Left ventricle myocardium inferior (tissue), 1 donor: ENCODE measurements at regions not wholly inside any gene's neighbourhood (a gene's known extent, or its start where the extent isn't known, plus 50 kb on each side); places are given as distances from the start of the nearest gene placed in this dataset.

Experiments used
- DNase-seq: peaks from one replicate; pipeline ENCODE4 v3.0.0-alpha.2; 2020
- H3K27ac ChIP-seq: fragments of 200-600 bp; replicated peaks from 2 replicates; pipeline ENCODE4 v1.8.0; 2021
- H3K27me3 ChIP-seq: fragments of 200-600 bp; 2 replicates; pipeline ENCODE4 v1.8.0; 2021; ENCODE audit warnings: low read depth
- H3K36me3 ChIP-seq: fragments of 200-600 bp; 2 replicates; pipeline ENCODE4 v1.8.0; 2021
- H3K4me1 ChIP-seq: fragments of 200-600 bp; 2 replicates; pipeline ENCODE4 v1.8.0; 2021
- H3K4me3 ChIP-seq: fragments of 200-600 bp; 2 replicates; pipeline ENCODE4 v1.8.0; 2021; ENCODE audit warnings: mild to moderate bottlenecking, moderate library complexity
- H3K9me3 ChIP-seq: fragments of 200-600 bp; replicated peaks from 2 replicates; pipeline ENCODE4 v1.8.0; 2021
- intact Hi-C: fragments of 100-400 bp; cut with micrococcal nuclease; formaldehyde crosslinking; loops from one replicate; pipeline ENCODE4 v1.11.0; 2022
- TF ChIP-seq, protein P1 (sequence below): fragments of 200-600 bp; IDR thresholded peaks from 2 replicates; pipeline ENCODE4 v1.8.0; 2021; ENCODE audit warnings: antibody characterized with exemption, mild to moderate bottlenecking, borderline replicate concordance
- donor health status: DM: no; HTN: yes; CAD: no; lungs with severe emphysema.

DNA sequence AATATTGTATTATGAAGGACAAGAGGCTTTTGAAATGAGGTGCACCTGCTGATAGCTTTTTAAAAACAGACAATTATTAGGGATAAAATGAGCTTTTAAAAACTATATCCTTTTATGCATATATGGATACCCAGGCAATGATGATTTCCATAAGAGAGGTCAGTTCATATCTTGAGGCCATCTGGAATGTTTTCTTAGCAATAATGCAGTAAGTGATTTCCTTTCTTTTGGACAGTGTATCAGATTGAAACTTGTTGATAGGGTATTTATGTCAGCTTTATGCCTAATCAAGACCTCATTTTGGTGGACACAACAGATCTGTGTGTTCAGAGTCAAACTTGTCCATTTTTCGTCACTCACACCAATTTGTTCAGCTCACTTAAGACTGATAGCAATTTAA lies 413.5 kb upstream of the WWC1 start:
- Histone ChIP-seq H3K36me3 (no peaks in the 10 kb centered on the region), H3K27ac (no peak overlapping the region), H3K4me1 (no peaks in the 10 kb centered on the region), H3K9me3 (no peaks in the 10 kb centered on the region), H3K4me3 (no peak overlapping the region), H3K27me3 (no peaks in the 10 kb centered on the region)
- intact Hi-C loops, result no loop called here
- DNase-seq, result no peak
- TF ChIP-seq, protein P1, sequence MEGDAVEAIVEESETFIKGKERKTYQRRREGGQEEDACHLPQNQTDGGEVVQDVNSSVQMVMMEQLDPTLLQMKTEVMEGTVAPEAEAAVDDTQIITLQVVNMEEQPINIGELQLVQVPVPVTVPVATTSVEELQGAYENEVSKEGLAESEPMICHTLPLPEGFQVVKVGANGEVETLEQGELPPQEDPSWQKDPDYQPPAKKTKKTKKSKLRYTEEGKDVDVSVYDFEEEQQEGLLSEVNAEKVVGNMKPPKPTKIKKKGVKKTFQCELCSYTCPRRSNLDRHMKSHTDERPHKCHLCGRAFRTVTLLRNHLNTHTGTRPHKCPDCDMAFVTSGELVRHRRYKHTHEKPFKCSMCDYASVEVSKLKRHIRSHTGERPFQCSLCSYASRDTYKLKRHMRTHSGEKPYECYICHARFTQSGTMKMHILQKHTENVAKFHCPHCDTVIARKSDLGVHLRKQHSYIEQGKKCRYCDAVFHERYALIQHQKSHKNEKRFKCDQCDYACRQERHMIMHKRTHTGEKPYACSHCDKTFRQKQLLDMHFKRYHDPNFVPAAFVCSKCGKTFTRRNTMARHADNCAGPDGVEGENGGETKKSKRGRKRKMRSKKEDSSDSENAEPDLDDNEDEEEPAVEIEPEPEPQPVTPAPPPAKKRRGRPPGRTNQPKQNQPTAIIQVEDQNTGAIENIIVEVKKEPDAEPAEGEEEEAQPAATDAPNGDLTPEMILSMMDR, result no peak

DNA sequence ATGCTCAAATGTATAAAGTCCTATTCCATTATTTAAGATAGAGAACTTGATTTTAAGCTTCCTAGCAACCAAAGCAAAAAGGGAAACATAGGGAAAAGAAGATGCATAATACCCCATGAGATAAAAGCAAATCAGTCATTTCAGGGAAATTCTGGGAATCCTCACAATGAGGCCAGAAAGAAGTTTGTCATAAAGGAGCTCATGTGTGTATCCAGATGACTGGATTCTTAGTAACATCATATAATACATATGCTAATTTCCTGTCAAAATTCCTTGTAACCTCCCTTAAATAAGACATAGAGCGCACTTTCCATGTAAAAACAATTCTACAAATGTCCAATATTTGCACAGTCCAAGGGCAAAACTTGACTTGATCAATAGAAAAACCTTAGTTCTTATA lies 411.0 kb upstream of the WWC1 start:
- TF ChIP-seq, protein P1, result no peak
- DNase-seq, result no peak
- Histone ChIP-seq H3K27me3 (no peaks in the 10 kb centered on the region), H3K4me3 (no peak overlapping the region), H3K27ac (no peak overlapping the region), H3K4me1 (no peaks in the 10 kb centered on the region), H3K9me3 (no peaks in the 10 kb centered on the region), H3K36me3 (no peaks in the 10 kb centered on the region)
- intact Hi-C loops, result no loop called here

DNA sequence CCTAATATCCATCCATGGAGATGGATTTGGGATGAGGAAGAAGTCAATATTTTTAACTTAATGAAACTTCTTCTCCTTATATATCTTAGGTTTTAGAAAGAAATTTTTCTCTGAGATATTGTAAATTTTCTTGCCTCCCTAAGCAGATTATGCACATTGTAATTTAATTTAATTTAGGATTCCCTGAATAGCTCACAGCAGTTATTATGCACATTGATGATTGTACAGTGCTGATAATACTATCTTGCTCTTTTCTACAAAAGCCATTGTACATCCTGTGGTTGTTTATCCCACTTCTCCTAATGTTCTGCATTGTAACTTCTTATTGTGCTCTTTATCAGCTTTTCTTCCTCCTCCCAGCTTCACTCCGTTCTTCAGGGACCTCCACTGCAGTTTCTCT lies 410.4 kb upstream of the WWC1 start:
- Histone ChIP-seq H3K27me3 (no peaks in the 10 kb centered on the region), H3K27ac (no peak overlapping the region), H3K4me3 (no peak overlapping the region), H3K36me3 (no peaks in the 10 kb centered on the region), H3K4me1 (no peaks in the 10 kb centered on the region), H3K9me3 (no peaks in the 10 kb centered on the region)
- DNase-seq, result no peak
- TF ChIP-seq, protein P1, result no peak
- intact Hi-C loops, result no loop called here

DNA sequence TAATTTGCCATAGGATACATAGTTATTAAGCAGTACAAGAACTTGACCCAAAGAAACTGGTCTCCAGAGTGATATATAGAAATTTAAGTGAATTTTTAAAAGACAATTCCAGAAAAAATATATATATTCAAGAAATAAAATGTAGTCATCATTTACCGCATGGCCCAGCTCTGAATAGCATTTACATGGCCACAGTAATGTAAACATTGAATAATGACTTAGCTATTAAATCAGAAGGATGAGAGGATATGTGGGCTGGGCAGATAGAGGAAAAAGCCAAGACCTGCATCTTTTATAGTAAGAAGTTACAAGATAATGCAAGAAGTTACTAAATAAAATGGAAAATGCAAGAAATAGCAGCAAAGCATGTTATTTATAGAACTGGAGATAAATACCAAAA lies 405.2 kb upstream of the WWC1 start:
- TF ChIP-seq, protein P1, result no peak
- Histone ChIP-seq H3K4me1 (no peaks in the 10 kb centered on the region), H3K9me3 (no peaks in the 10 kb centered on the region), H3K4me3 (no peak overlapping the region), H3K27me3 (no peaks in the 10 kb centered on the region), H3K36me3 (no peaks in the 10 kb centered on the region), H3K27ac (no peak overlapping the region)
- no peak for DNase-seq
- intact Hi-C loops, result no loop called here

DNA sequence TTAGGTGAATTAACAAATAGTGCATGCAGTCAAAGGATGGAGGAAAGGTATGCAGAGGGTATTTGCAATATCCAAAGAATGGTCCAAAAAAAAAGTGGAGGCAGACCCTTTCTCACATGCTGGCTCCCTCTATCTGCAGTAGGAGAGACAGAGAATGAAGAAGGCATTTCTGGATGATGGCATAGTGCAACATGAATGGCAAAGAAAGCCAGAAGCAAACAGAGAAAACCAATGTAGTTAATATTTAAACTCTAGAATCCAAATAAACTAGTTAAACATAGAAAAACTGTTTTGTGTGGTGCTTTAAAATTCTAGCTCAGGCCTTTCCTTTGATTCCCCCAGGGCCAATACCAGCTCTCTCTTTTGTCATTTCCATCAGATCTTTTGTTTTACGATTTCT lies 403.1 kb upstream of the WWC1 start:
- no peak overlapping the region for H3K27ac ChIP-seq
- intact Hi-C loops, result no loop called here
- no peaks in the 10 kb centered on the region for H3K9me3 ChIP-seq
- H3K36me3 ChIP-seq, result no peaks in the 10 kb centered on the region
- H3K4me1 ChIP-seq, result peaks cover 10% of the 10 kb centered on the region
- no peak for DNase-seq
- no peaks in the 10 kb centered on the region for H3K27me3 ChIP-seq
- TF ChIP-seq, protein P1, result no peak
- H3K4me3 ChIP-seq, result no peak overlapping the region

DNA sequence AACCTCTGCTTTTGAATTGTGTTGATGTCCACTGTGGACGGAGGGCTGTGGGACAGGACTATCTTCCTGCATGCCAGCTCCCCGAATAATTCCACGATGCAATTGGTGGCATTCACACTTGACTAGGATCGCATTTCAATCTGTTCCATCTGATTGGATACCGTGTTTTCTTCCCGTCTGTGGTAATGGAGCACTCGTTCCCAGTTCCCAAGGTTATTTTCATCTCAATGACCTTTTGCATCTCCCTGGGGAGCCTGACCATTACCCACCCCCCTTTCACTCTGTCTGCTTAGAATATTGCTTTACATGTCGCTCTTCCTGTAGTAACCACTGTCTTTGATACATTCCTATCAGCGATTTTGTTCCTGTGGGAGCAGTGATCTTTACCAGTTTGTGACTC lies 402.2 kb upstream of the WWC1 start:
- H3K4me1 ChIP-seq, result peaks cover 10% of the 10 kb centered on the region
- H3K9me3 ChIP-seq, result no peaks in the 10 kb centered on the region
- no peak for DNase-seq
- no peak overlapping the region for H3K4me3 ChIP-seq
- TF ChIP-seq, protein P1, result no peak
- intact Hi-C loops, result no loop called here
- no peaks in the 10 kb centered on the region for H3K27me3 ChIP-seq
- H3K27ac ChIP-seq, result no peak overlapping the region
- H3K36me3 ChIP-seq, result no peaks in the 10 kb centered on the region
